DMS79 (cell line): ENCODE measurements at regions not wholly inside any gene's neighbourhood (a gene's known extent, or its start where the extent isn't known, plus 50 kb on each side); places are given as distances from the start of the nearest gene placed in this dataset.

Experiments
- DNase-seq: peaks from one replicate; lab custom pipeline; 2025; lab: John Stamatoyannopoulos, UW

GRCh38 chr3:94258851-94259250 lies 196.0 kb downstream of the NSUN3 start:
- DNase-seq, result no peak

GRCh38 chr3:94259291-94259690 lies 196.4 kb downstream of the NSUN3 start:
- DNase-seq, result no peak

- DNase-seq, result no peak
Observed at GRCh38 chr3:94269763-94270162, 206.9 kb downstream of the NSUN3 start.

GRCh38 chr3:94272016-94272415 lies 209.2 kb downstream of the NSUN3 start:
- DNase-seq, result no peak

GRCh38 chr3:94280958-94281357 lies 218.1 kb downstream of the NSUN3 start:
- DNase-seq, result no peak

- no peak for DNase-seq
Observed at GRCh38 chr3:94285872-94286271, 223.0 kb downstream of the NSUN3 start.

GRCh38 chr3:94291686-94292085 lies 228.8 kb downstream of the NSUN3 start:
- DNase-seq, result no peak

GRCh38 chr3:94292151-94292550 lies 229.3 kb downstream of the NSUN3 start:
- no peak for DNase-seq

- no peak for DNase-seq
Observed at GRCh38 chr3:94293793-94294195, 230.9 kb downstream of the NSUN3 start.

- no peak for DNase-seq
Observed at GRCh38 chr3:94294806-94295205, 231.9 kb downstream of the NSUN3 start.

GRCh38 chr3:94299716-94300115 lies 236.9 kb downstream of the NSUN3 start:
- DNase-seq, result no peak

GRCh38 chr3:94301366-94301765 lies 238.5 kb downstream of the NSUN3 start:
- no peak for DNase-seq

- no peak for DNase-seq
Observed at GRCh38 chr3:94303266-94303665, 240.4 kb downstream of the NSUN3 start.

- no peak for DNase-seq
Observed at GRCh38 chr3:94303897-94304296, 241.0 kb downstream of the NSUN3 start.

- DNase-seq, result no peak
Observed at GRCh38 chr3:94304954-94305353, 242.1 kb downstream of the NSUN3 start.

- DNase-seq, result no peak
Observed at GRCh38 chr3:94305835-94306611, 243.2 kb downstream of the NSUN3 start.

GRCh38 chr3:94307588-94307987 lies 244.7 kb downstream of the NSUN3 start:
- DNase-seq, result no peak

GRCh38 chr3:94308767-94309166 lies 245.9 kb downstream of the NSUN3 start:
- DNase-seq, result no peak

GRCh38 chr3:94310341-94311135 lies 247.7 kb downstream of the NSUN3 start:
- DNase-seq, result no peak

- no peak for DNase-seq
Observed at GRCh38 chr3:94311651-94312050, 248.8 kb downstream of the NSUN3 start.

GRCh38 chr3:94314218-94314883 lies 251.5 kb downstream of the NSUN3 start:
- no peak for DNase-seq

- no peak for DNase-seq
Observed at GRCh38 chr3:94317017-94317416, 254.2 kb downstream of the NSUN3 start.

GRCh38 chr3:94323596-94323995 lies 260.7 kb downstream of the NSUN3 start:
- no peak for DNase-seq
